Tibial nerve (tissue), 4 donors: ENCODE measurements at regions not wholly inside any gene's neighbourhood (a gene's known extent, or its start where the extent isn't known, plus 50 kb on each side); places are given as distances from the start of the nearest gene placed in this dataset.

Source experiments
- DNase-seq, 2 donors: peaks; one replicate each; pipeline ENCODE4 v3.0.0-alpha.2; 2019; ENCODE audit warnings: low spot score in 2 of 2
- H3K27ac ChIP-seq, 4 donors: fragments of 200-600 bp; sonication (generic) in 3 of 4; one replicate each; pipeline ENCODE4 v1.5.1; 2017 to 2019; ENCODE audit warnings: mild to moderate bottlenecking in 1 of 4
- H3K27me3 ChIP-seq, 2 donors: fragments of 200-600 bp; sonication (generic) in 1 of 2; one replicate each; pipeline versions ENCODE4 v1.5.1 to v1.6.0; 2017 to 2019
- H3K36me3 ChIP-seq, 3 donors: fragments of 200-600 bp; sonication (generic); one replicate each; pipeline ENCODE4 v1.5.1; 2018 to 2019
- H3K4me1 ChIP-seq, 4 donors: fragments of 200-600 bp; sonication (generic) in 3 of 4; one replicate each; pipeline ENCODE4 v1.5.1; 2017 to 2019
- H3K4me3 ChIP-seq, 4 donors: fragments of 200-600 bp; sonication (generic) in 3 of 4; one replicate each; pipeline ENCODE4 v1.5.1; 2017 to 2019; ENCODE audit warnings: mild to moderate bottlenecking in 1 of 4, moderate library complexity in 1 of 4
- H3K9me3 ChIP-seq, 4 donors: fragments of 200-600 bp; sonication (generic) in 3 of 4; one replicate each; pipeline ENCODE4 v1.5.1; 2017 to 2019
- EP300 ChIP-seq, 2 donors: sonication (generic); formaldehyde crosslinking; IDR thresholded peaks; one replicate each; pipeline ENCODE4 v1.6.1; 2017; ENCODE audit warnings: antibody characterized with exemption in 2 of 2, mild to moderate bottlenecking in 1 of 2
- POLR2A ChIP-seq, 2 donors: fragments of 450-650 bp; IDR thresholded peaks; one replicate each; pipeline ENCODE4 v1.6.1; 2017; ENCODE audit warnings: antibody characterized with exemption in 2 of 2, mild to moderate bottlenecking in 2 of 2, moderate library complexity in 2 of 2
- WGBS, 2 donors: methylation state at CpG; one replicate each; pipeline ENCODE4 v1.1.5; 2018; 5-methylcytosine and 5-hydroxymethylcytosine counted together
- TF ChIP-seq, protein P1 (sequence below), 5 experiments: fragments of 200-600 bp in 3 of 5; fragments of 450-650 bp in 2 of 5; sonication (generic) in 3 of 5; IDR thresholded peaks; one replicate each; pipeline ENCODE4 v1.5.1; 2016 to 2019; ENCODE audit warnings: antibody characterized with exemption in 5 of 5, mild to moderate bottlenecking in 3 of 5, moderate library complexity in 2 of 5

DNA sequence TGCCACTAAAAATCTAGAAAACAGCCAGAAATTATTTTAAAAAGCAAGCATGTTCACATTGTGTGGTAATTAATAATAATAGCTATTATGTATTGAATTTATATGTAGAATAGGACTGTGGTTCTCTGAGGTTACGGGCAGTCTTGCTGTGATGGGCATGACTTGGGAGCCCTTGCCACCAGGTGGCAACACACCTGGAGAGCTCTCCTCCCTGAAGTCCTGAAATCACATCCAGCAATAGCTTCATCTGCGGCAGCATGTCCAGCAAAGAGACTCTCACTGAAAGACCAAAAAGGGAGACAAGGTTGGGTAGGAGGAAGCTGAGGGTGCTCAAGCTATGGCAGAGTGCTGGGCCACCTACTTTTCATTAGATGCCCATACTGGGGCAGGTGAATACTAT lies 206.8 kb upstream of the IL12A start:
- H3K4me1 ChIP-seq: no peaks in the 10 kb centered on the region
- H3K27ac ChIP-seq: no peak overlapping the region
- TF ChIP-seq POLR2A (IDR thresholded peaks at IDR 0.05) (no peak), EP300 (IDR thresholded peaks at IDR 0.05) (no peak)
- TF ChIP-seq, protein P1, sequence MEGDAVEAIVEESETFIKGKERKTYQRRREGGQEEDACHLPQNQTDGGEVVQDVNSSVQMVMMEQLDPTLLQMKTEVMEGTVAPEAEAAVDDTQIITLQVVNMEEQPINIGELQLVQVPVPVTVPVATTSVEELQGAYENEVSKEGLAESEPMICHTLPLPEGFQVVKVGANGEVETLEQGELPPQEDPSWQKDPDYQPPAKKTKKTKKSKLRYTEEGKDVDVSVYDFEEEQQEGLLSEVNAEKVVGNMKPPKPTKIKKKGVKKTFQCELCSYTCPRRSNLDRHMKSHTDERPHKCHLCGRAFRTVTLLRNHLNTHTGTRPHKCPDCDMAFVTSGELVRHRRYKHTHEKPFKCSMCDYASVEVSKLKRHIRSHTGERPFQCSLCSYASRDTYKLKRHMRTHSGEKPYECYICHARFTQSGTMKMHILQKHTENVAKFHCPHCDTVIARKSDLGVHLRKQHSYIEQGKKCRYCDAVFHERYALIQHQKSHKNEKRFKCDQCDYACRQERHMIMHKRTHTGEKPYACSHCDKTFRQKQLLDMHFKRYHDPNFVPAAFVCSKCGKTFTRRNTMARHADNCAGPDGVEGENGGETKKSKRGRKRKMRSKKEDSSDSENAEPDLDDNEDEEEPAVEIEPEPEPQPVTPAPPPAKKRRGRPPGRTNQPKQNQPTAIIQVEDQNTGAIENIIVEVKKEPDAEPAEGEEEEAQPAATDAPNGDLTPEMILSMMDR (IDR thresholded peaks at IDR 0.05): no peak
- no peaks in the 10 kb centered on the region for H3K9me3 ChIP-seq
- no peaks in the 10 kb centered on the region for H3K27me3 ChIP-seq
- no peak for DNase-seq
- H3K4me3 ChIP-seq: no peak overlapping the region
- no peaks in the 10 kb centered on the region for H3K36me3 ChIP-seq
- 91 to 100% methylated on average over 2 of the region's 2 CpGs for WGBS, 2 donors

DNA sequence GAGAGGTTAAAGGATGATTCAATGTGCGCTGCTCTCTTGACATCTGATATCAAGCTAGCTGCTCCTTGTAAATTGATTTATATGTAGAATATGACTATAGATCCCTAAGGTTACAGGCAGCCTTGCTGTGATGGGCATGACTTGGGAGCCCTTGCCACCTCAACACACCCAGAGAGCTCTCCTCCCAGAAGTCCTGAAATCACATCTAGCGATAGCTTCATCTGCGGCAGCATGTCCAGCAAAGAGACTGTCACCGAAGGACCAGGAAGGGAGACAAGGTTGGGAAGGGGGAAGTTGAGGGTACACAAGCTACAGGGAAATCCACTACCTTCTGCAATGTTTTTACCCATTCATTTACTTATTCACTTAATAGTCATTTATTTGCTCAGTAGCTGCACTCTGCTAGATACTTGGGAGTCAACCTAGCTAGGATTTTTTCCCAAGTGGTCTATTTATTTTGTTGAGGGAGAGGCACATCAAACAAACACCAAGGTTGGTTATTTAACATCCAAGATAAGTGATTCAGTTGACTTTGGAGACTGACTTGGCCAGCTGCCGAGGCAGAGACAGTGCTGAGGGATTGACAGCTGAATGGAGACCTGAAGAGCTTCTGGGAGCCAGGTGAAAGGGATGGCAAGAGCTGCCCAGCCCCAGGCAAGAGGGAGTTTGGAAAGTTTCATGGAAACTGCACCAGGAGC lies 205.8 kb upstream of the IL12A start:
- Histone ChIP-seq H3K27ac (no peak overlapping the region), H3K9me3 (no peaks in the 10 kb centered on the region), H3K36me3 (no peaks in the 10 kb centered on the region), H3K27me3 (no peaks in the 10 kb centered on the region), H3K4me3 (no peak overlapping the region), H3K4me1 (no peaks in the 10 kb centered on the region)
- no peak for DNase-seq
- 92 to 95% methylated on average over 5 of the region's 5 CpGs for WGBS, 2 donors
- TF ChIP-seq POLR2A (IDR thresholded peaks at IDR 0.05): no peak
- TF ChIP-seq EP300 (IDR thresholded peaks at IDR 0.05): no peak
- TF ChIP-seq, protein P1 (IDR thresholded peaks at IDR 0.05): no peak

DNA sequence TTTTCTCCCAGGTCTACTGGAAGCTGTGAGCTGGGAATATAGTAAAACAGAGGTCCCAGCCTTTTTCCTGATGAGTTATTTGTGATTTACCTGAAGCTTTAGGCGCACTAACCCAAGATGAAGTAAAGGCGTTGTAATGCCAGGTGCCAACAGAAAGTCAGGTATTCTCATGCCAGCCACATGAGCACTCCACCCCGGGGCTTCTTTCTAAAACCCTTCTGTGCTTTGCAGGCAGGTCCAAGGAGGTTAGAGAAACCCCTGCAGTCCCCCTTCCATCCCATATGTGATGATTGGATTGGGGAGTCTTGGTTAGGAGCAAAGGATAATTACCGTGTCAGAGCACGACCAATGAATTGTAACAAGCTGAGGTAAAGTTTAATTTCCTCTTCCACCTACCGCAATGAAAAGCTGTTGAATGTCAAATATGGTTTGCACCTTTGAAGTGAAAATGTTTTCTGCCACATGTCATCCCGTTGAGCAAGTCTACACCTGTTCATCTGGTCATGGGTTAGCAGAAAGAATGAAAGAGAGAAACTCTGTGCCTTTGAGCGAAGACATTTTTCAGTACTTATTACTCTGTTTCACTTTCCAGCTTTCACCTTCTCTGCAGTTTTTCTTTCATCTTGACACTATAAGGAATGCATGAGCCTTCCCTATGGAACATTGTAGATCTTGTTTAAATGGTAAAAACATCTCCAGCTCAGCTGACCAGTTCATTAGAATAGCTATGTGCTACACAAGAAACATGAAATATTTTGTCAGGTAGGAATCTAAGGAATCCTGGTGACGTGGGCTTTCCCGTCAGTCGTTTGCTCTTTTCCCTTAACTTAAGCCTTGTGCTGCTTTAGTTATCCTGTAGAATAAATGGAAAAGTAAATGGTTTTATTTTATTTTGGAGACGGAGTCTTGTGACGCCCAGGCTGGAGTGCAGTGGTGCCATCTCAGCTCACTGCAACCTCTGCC lies 204.6 kb upstream of the IL12A start:
- Histone ChIP-seq H3K27ac (no peak overlapping the region), H3K4me3 (no peak overlapping the region), H3K27me3 (no peaks in the 10 kb centered on the region), H3K9me3 (no peaks in the 10 kb centered on the region), H3K36me3 (no peaks in the 10 kb centered on the region), H3K4me1 (no peaks in the 10 kb centered on the region)
- no peak for DNase-seq
- no peak for TF ChIP-seq EP300 (IDR thresholded peaks at IDR 0.05)
- TF ChIP-seq, protein P1 (IDR thresholded peaks at IDR 0.05): no peak
- TF ChIP-seq POLR2A (IDR thresholded peaks at IDR 0.05): no peak
- 82% methylated on average over 13 of the region's 13 CpGs for WGBS, 2 donors

DNA sequence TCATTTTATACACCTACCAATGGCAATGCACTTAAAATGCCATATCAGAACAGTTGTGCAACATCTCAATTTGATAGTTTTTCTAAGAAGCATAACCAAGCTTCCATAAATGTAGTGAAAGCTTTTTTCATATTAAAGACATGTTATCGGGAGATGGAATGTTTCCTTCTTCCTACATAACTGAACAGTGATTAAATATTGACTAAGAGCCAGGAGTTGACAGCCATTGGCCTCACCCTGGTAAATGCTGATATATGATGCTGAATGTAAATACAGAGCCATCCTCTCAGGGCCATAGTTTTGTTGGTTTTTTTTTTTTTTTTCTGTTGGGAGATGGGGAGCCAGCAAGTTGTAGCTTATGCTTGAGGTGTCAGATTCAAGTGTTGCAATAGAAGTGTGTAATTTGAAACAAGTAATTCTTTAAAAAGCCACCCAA lies 203.3 kb upstream of the IL12A start:
- 38 to 59% methylated on average over 1 of the region's 1 CpG for WGBS, 2 donors
- no peaks in the 10 kb centered on the region for H3K4me1 ChIP-seq
- no peak for TF ChIP-seq EP300 (IDR thresholded peaks at IDR 0.05)
- TF ChIP-seq, protein P1 (IDR thresholded peaks at IDR 0.05): no peak
- no peak for TF ChIP-seq POLR2A (IDR thresholded peaks at IDR 0.05)
- no peaks in the 10 kb centered on the region for H3K27me3 ChIP-seq
- H3K9me3 ChIP-seq: no peaks in the 10 kb centered on the region
- no peak for DNase-seq
- H3K4me3 ChIP-seq: no peak overlapping the region
- H3K36me3 ChIP-seq: no peaks in the 10 kb centered on the region
- no peak overlapping the region for H3K27ac ChIP-seq
